ENCODE measurements at regions not wholly inside any gene's neighbourhood (a gene's known extent, or its start where the extent isn't known, plus 50 kb on each side); places are given as distances from the start of the nearest gene placed in this dataset.

DNA sequence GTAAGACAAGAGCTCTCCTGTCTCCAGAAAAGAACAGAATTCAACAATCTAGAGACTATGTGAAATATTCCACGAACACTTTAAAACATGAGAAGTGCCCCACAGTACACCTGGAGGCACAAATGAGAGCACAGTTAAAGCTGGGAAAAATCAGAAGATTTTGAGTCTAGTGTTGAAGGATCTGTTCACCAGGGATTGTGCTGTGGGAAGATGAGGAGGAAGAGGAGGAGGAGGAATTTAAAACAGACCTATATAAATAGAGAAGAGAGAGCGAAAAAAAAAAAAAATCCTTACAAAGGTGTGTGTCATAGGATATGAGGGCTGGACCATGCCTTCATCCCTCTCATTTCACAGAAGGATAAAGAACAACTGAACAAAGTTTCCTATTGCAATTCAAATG, 361.0 kb upstream of the SEMA6D start:
- DNase-seq: no peak

DNA sequence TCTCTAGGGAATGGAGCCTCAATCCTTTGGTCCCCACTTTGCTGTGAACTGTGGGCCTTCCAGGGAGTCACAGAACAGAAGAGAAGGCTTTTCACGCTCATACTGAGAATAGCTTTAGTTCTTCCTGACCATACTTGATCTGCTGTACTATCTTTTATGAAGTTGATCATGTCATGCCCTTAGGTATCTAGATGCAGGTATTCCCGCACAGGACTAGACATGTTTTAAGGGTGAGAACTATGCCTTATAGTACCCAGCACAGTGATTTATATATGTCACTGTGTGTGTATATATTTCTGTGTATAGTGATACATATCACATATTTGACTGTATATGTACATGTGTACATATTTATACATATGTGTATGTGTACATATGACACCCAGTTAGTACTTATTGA, 358.4 kb upstream of the SEMA6D start:
- no peak for DNase-seq

DNA sequence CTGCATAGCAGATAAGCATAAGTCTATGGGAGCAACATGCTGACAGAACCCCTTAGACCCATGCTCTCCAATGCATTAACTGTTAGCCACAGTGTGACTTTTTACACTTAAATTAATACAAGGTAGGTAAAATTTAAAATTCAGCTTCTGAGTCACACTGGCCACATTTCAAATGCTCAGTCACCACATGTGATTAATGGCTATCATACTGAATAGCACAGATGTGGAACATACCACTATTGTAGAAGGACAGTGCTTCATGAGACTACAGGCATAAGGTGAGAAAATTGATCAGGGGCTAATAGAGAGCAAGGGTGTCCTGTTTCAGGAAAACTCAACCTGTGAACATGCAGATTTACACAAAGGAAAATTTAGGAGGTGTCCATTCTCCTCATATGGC, 357.0 kb upstream of the SEMA6D start:
- no peak for DNase-seq

DNA sequence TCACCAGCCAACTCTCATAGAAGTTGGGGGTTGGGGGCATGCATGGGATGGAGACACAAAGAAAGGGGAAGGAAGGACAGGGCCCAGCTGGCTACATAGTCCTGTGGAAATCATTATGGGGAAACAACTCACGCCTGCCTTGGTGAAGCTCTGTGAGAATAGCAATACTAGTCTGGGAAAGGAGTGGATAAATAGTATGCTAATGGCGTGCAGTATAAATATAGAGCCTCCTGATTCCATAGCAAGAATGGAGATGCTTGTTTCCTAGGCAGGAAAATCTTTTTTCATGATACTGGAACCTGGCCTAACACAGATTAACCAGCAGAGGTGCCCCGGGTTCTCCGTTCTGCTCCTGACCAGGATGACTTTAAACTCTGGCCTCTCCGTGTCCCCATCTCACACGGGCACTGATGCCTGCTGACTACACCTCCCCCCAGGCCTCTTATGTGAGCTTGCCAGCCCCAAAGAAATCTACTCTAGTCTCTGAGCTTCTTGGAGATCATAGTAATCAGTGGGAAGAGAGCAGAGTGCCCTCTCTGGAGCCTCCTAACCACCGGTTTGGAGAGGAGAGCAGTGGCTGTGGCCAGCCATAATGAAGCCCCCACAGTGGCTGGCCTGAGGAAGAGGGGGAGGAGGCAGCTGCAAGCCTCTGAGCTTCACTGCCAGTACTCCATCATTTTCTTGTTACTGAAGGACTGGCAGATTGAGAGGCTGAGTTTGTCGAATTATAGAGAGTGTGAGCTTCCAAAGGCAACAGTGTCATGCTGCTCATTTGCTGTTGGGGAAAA, 355.0 kb upstream of the SEMA6D start:
- no peak for DNase-seq

DNA sequence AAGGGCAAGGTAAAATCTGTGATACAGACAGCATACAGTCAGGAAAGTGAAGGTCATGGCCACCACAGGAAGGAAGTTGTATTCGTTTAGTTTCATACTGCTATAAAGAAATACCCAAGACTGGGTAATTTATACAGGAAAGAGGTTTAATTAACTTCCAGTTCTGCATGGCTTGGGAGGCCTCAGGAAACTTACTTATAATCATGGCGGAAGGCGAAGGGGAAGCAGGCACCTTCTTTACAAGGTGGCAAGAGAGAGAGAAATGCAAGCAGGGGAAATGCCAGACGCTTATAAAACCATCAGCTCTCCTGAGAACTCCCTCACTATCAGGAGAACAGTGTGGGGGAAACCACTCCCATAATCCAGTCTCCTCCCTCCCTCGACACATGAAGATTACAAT, 353.7 kb upstream of the SEMA6D start:
- DNase-seq: no peak

DNA sequence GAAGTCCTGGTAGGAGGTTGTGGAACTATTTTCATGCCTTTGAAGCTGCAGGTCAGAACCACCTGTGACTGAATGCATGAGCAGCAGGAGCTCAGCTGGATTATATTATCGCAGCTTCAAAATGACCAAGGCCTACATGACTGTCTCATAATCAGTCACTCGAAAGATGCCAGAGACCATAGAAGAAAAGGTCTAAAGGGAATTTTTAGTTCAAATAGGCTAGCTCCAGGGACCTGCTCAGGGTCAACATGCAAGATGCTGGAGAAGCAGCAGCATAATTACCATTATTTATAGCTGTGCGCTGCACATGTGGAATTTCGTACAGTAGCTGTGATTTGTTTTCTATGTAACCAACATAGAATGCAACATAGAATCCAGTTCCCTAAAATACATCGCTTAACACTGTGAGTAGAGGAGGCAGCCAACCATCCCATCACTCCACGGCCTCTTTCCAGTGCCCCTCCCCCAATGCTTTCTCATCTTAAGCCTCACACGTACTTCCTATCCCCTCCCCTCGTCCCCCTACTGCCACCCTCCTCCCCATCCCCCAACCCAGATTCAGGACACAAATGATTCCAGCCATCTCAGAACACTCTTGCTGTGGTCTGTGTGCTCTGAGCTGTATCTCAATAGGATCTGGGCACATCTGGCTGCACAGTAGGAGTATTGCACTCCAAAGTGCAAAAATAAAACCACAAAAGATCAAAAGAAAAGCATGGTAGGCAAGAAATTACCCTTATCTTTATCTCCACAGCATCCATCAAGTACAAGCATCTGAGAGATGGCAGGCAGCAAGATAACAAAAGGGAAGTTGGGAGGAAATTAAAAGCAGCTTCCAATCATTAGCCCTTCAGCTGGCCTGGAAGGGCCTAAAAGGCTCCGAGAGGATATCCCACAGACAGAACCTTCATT, 352.8 kb upstream of the SEMA6D start:
- no peak for DNase-seq

DNA sequence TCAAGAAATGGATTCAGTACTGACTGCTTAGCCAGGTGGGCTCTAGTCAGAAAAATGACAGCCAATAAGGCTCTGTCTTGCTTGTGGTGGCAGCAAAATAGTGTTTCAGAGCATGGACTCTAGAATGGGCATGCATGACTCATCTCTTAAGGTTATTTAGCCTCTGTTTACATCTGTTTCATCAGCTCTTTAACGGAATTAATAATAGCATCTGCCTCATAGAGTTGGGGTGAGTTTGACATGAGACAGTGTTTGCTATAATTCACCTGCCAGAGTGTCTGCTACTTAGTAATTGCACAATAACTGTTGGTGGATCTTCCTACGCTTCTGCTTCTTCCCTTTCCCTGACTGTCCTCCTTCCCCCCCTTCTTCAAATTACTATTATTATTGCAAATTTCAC, 350.4 kb upstream of the SEMA6D start:
- DNase-seq: no peak

DNA sequence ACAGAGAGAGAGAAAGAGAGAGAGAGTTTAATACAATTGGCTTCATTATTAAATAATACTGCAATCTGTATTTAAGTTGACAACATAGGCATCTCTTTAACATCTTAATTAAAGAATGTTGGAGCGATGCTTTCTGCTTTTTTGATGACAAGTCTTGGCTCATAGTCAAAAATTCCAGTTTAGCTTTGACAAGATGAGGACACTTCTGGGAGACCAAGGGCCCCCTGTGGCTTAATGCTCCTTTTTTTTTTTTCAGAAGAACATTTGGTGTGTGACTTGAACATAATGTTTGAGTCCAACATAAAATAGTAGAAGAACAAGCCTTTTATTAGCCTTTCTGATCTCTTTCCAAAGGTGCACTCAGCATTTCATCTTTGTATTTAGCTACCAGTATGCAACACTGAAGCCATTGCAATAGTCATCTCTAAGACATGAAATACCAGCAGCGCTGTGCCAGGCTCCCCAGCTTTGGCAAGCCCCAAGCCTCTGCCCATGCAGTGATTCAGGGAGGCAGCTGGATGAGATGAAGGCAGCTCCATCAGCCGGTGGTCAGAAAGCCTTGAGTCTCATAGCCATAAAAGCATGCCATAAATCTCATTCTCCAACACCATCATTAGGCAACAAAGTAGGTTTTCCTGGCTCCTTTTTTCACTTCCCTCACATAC, 349.4 kb upstream of the SEMA6D start:
- DNase-seq: no peak

DNA sequence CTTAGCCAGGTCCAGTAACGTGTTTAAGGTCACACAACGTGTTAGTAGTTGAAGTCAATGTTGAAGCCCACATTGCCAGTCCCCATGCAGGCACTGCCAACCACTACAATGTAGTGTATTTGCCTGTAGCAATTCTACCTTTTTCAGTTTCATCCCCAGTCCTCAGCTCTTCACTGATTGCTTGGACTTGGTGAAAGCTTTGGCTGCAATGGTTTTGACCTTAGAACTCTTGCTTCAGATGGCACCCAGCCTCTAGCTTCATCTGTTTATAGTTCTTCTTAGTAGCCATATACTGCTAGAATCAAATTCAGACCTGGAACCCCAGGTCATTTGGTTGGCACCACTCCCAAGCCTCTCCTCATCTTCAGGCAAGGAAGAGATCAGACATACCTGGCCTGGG, 345.4 kb upstream of the SEMA6D start:
- no peak for DNase-seq

DNA sequence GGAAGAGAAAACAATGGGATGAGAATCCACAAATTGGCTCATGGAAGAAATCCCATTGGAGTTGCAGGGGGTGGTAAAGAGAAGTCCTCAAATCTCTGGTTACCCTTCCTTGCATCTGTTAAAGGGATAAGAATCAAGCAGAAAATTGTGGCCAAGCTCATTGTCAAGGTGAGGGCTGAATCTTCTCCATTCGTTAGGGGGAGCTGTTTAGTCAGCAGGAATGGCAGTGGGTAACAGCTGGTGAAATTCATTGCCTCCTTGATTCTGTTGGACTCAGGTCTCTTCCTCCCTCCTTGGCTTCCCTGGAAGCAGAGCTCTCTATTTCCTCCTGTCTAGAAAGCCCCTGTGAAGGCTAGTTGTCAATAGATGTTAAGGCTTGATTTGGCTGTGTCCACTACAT, 343.1 kb upstream of the SEMA6D start:
- peak; percentile 28 for DNase-seq

DNA sequence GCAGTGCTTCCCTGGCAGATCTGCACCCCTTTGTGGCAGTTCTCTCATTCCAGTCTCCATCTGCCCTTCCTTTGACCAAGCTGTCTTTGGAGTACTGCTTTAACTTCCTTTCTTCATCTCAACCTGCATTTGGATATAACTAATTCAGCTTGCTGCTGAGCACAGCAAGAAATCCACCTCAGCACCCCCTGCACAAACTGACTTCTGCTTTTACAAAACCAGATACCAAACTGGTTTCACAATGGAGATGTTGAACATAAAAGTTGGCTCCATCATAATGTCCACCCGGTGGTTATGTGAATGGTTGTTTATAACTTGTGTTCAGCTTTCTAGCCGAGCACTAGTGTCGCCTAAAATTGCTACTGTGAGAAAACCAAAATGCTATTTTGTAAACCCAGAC, 341.1 kb upstream of the SEMA6D start:
- no peak for DNase-seq

DNA sequence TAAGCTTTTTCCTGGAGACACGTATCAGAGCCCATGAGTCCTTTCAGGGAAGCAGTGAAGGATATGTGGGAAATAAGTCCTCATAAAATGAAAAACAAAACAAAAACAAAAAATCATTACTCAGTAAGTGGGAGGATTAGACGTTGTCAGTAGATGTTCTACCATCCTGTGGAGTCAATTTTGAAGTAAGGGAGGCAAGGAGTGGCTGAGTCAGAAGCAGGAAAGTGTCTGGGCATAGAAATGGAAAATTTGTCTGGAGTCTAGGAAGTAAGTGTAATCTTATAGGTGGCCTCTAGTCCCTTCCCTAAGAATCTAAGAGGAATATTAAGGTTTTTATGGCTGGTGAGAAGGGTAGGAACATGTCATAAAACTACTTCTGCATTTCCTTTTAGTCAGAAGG, 339.8 kb upstream of the SEMA6D start:
- DNase-seq: no peak

DNA sequence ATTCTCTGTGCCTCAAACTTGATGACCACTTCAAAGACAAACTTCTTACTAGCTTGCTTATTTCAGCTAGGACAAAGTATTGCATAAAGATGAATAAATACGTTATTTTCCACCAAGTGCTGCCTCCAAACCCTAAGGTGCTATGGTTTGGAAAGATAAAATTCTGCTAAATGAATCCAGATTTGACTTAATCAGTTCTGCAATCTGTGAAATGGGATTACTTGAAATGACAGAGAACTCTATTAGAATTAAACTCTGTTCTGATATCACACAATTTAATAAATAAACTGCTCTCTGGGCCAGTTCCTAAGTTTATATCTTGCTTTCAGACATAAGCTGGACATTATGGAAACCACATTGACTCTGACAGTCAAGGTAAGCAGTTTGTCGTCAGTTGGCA, 338.8 kb upstream of the SEMA6D start:
- DNase-seq: no peak

DNA sequence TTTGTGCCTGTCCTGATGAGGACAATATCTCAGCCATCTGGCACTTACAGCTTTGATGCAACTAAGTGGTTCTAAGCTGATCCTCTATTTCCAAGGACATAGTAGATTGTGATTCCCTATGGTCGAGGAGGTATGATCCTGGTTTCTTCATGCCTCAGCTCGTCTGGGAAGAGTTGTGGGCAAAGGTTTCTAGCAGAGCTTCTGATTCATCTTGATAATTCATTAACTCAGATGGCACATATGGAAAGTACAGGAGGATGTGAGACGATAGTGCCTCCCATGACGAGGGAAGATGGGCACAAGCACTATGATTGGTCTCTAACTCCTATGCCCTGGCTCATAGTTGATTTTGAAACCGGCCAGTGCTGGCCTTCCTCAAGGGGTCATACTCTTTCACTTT, 334.2 kb upstream of the SEMA6D start:
- DNase-seq: no peak

DNA sequence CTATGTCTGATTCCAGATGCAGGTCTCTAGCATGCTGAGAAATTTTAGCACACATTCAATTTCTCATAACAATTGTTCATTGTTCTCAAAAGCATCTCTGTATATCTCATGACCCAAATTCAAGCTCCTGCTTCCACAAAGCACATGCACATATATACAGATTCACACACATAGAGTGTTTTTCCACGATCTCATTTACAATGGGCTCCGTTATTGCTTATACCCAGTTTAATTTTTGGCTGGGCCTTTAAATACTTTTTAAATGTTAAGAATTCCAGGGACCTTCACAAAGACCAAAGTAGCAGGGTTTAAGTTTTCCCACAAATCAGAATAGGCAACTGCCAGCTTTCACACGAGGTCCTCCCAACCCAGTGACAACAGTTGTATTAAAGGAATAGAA, 333.5 kb upstream of the SEMA6D start:
- DNase-seq: no peak

DNA sequence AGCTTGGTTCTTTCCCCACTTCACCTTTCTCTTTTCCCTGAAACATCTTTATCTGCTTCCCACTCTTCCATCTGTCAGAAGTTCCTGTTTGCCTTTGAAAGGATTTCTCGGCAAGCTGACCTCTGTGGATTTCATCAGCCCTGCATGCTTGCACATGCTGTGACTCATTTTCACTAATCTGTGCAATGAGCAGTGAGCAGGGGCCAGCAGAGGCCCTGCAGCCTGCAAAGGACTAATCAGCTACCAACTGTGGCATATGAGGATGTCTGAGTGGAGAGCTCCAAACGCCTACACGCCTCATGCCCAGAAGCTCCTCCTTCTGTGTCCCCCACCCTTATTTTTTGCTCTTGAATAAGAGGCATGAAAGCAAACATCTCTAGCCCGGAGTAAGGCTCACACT, 333.0 kb upstream of the SEMA6D start:
- peak; percentile 92 for DNase-seq

DNA sequence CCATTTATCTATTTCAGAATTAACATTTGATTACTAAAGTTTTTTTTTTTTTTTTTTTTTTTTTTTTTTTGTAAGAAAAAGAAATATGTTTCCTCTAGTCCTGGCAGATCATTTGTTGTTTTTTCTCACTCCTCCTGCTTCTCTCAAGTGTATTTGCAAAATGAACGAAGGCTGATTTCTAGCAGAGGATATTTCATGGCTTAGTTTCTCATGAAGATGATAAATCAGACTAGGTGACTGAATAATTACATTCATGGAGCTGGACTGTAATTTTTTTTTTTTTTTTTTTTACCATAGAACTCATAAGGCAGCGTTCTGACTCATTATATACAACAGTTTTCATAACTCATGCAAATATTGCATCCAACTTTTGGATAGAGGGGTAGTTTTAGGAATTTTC, 332.5 kb upstream of the SEMA6D start:
- peak; percentile 43 for DNase-seq

DNA sequence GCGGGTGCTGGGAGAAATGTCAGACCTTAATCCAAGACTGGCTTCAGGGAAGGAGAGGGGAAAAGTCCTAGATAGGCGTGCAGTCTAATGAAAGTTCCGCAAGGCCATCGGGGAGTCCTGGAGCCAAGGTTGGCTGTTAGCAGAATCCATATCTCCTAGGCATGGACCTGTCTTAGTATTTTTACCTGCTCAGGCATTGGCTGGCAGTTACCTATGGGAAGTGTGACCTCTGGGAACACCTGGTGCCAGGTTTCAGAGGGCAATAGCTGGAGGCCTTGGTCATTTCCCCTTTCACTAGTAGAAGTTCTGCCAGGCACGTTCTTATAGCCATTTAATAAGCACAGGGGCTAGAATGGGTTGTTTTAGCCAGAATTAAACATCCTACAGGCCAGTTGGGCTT, 330.8 kb upstream of the SEMA6D start:
- DNase-seq: no peak

DNA sequence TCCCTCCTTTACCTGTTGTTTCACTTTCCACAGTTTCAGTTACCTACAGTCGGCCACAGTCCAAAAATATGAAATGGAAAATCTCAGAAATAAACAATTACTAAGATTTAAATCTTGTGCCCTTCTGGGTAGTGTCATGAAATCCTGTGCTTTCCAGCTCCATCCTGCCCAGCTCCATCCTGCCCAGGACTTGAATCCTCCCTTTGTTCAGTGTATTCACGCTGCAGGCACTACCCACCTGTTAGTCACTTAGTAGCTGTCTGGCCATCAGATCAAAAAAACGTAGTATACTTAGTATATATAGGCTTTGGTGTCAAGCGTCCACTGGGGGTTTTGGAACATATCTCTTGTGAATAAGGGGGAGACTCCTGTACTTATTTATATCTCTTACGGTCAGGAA, 329.0 kb upstream of the SEMA6D start:
- DNase-seq: no peak

DNA sequence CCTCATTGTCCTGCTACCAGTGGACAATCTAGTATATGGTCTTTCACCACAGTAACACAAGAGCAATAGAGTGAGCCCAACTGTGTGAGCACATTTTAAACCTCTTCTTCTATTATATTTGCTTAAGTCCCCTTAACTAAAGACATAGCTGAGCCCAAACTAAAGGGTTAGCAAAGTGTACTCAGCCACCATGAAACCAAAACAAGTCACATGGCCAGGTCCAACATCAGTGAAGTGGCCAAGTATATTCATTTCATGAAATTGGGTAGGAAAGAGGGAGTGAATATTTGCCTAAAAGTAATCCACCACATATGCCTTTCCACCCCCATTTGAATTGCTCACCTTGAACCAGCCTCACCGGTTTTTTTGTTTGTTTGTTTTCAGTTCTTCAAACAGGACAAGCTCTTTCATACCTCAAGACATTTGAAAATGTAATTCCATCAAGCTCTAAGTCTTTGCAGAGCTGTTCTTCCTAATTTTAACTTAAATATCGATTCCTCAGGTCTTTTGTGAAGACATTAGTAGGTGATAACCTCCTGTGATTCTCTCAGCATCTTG, 327.0 kb upstream of the SEMA6D start:
- no peak for DNase-seq

DNA sequence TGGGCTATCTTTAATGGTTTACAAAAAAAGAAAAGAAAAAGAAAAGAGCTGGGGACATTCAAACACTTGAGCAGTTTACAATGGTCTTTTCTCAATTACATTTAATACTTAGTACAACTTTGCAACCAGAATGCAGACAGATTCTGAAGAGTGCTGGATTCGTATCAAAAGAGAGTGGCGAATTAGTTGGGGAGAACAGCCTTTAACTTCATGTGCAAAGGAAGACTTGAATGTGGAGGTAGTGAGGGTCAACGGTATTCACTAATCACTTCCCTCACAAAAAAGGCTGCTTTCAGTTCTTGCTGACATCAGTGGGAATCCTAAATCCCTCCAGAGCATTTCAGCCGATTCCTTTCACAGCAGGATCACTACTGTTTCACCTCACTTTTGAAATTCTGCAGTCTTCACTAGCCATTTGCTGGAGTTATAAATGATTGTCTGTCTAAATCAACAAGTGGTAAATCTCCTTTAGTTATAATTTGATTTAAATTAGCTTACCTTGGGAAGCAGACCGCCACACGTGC, 323.0 kb upstream of the SEMA6D start:
- no peak for DNase-seq

DNA sequence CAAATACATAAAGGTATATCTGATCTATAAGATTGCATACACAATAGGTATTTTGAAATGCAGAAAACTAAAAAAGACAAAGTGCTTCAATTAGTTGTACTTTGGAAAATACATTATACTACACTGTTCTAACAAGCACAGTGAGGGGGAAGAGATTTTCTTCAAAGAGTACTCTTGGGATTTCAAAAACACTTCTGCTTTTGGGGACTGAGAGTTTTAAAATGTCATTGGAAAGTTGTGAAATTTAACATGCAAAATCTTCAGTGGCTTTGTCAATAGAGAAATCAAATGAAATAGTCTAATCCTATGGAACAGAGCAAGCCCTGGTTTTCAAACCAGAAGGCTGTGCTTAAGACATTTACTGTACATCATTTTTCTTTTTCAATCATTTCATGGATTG, 322.2 kb upstream of the SEMA6D start:
- no peak for DNase-seq

DNA sequence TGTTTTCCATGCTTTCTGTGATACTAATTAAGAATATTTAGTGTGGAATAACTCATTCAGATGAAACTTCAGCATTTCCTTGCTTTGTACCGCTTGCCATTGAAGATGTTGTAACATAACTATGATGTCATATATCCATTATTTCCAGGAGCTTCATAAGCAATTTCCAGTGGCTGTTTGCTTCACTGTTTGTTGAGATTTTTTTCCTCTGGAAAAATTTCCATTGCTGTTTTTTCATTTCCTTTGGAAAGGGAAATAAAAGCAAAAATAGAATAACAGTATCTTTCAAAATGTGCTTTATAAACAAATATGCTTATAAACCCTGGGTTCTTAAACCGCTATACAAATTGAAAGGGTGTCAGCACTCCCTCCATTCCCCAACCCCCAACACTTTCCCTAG, 319.6 kb upstream of the SEMA6D start:
- no peak for DNase-seq
